H1 (cell line): ENCODE measurements at regions not wholly inside any gene's neighbourhood (a gene's known extent, or its start where the extent isn't known, plus 50 kb on each side); places are given as distances from the start of the nearest gene placed in this dataset.

Experiments used
- BACH1 ChIP-seq: IDR thresholded peaks from 2 replicates; pipeline ENCODE4 v1.6.1; 2012; ENCODE audit warnings: low read length, improper control_type of control experiment
- CHD1 ChIP-seq: IDR thresholded peaks from 2 replicates; pipeline ENCODE4 v1.6.1; 2012; ENCODE audit warnings: low read depth, low read length, improper control_type of control experiment
- RBBP5 ChIP-seq: IDR thresholded peaks from 2 replicates; pipeline ENCODE4 v1.7.1; 2012; ENCODE audit warnings: low read depth, mild to moderate bottlenecking, inconsistent platforms, low read length, moderate library complexity, borderline replicate concordance

DNA sequence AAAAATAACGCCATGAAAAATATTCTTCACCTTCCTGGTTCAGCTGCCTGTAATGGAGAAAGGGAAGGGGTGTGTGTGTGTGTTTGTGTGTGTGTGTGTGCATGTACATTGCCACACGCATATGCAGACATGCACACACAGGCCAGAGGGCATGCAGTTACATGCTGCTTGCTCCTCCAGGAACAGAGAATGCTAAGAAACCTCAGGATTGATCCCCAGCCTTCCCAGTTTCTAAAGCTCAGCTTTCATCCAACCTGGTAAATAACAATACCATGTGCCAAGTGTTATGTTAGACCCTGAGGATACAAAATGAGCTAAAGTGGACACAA, 241.7 kb downstream of the SPTSSA start (continued):
- TF ChIP-seq BACH1 = no peak
- TF ChIP-seq RBBP5 = no peak
- no peak for TF ChIP-seq CHD1
